GM12878 (cell line): ENCODE measurements at regions not wholly inside any gene's neighbourhood (a gene's known extent, or its start where the extent isn't known, plus 50 kb on each side); places are given as distances from the start of the nearest gene placed in this dataset.

ENCODE experiments used
- ATAC-seq: fragments of 200-7000 bp; cut with Tn5 transposase; 3 replicates; pipeline ENCODE4 v1.9.1; 2020; ENCODE audit warnings: mild to moderate bottlenecking, moderate library complexity
- BruUV-seq: library from RNA; stranded (reverse); fragments of 400-500 nt; replicated peaks from 2 replicates; lab custom pipeline; 2021; lab: Mats Ljungman, UMichigan
- CTCF ChIA-PET: fragments of 300-600 bp; sonication (Branson Sonifier 250); formaldehyde crosslinking; extraction: SDS; loops from one replicate; lab custom pipeline; 2021; ENCODE audit warnings: inconsistent platforms; lab: Yijun Ruan, JAX
- POLR2A ChIA-PET: fragments of 350-600 bp; formaldehyde crosslinking; extraction: SDS; loops from one replicate; lab custom pipeline; 2021; ENCODE audit warnings: inconsistent platforms; lab: Charles Lee
- RAD21 ChIA-PET: fragments of 300-600 bp; sonication (Branson Sonifier 250); formaldehyde crosslinking; loops from one replicate; lab custom pipeline; 2023; ENCODE audit warnings: antibody characterized with exemption; ENCODE audit not compliant: unreplicated experiment; lab: Charles Lee
- SMC1A ChIA-PET: fragments of 300-600 bp; sonication (Branson Sonifier 250); formaldehyde crosslinking; loops from one replicate; lab custom pipeline; 2023; ENCODE audit not compliant: unreplicated experiment, uncharacterized antibody; lab: Charles Lee
- DNase-seq: peaks from one replicate; pipeline ENCODE4 v3.0.0-alpha.2; 2011; ENCODE audit warnings: low read depth, low spot score
- FAIRE-seq: peaks from 3 replicates; lab custom pipeline; 2011; peaks lifted over from hg19 to GRCh38; lab: Jason Lieb, UNC
- H2AFZ ChIP-seq: 2 replicates; pipeline ENCODE4 v1.6.0; 2011; ENCODE audit warnings: low read depth, low read length, control low read depth; ENCODE audit not compliant: control insufficient read depth
- H3K27ac ChIP-seq: 2 replicates; pipeline ENCODE4 v1.5.1; 2011; ENCODE audit warnings: control low read depth; ENCODE audit not compliant: control insufficient read depth, insufficient read depth
- H3K27me3 ChIP-seq, 2 experiments: replicated peaks in 1 of 2; 2 replicates each; pipeline versions ENCODE4 v1.6.0 to v1.6.1; 2011; ENCODE audit warnings: low read length in 1 of 2; ENCODE audit not compliant: control insufficient read depth in 2 of 2, insufficient read depth in 2 of 2
- H3K36me3 ChIP-seq, 2 experiments: 2 replicates each; pipeline ENCODE4 v1.5.1; 2011; ENCODE audit warnings: low read length in 1 of 2; ENCODE audit not compliant: control insufficient read depth in 2 of 2, insufficient read depth in 2 of 2
- H3K4me1 ChIP-seq: 2 replicates; pipeline ENCODE4 v1.6.1; 2011; ENCODE audit warnings: mild to moderate bottlenecking, low read length, moderate library complexity, mixed read lengths; ENCODE audit not compliant: control insufficient read depth, insufficient read depth
- H3K4me2 ChIP-seq: 2 replicates; pipeline ENCODE4 v1.6.0; 2011; ENCODE audit warnings: control low read depth; ENCODE audit not compliant: control insufficient read depth, insufficient read depth
- H3K4me3 ChIP-seq: fragments of 200-600 bp; sonication (generic); 2 replicates; pipeline ENCODE4 v1.5.1; 2016
- H3K79me2 ChIP-seq: 2 replicates; pipeline ENCODE4 v1.6.0; 2011; ENCODE audit warnings: low read length; ENCODE audit not compliant: control insufficient read depth, insufficient read depth
- H3K9ac ChIP-seq: 2 replicates; pipeline ENCODE4 v1.8.0; 2011; ENCODE audit warnings: low read length, control low read depth, mixed read lengths; ENCODE audit not compliant: control insufficient read depth, insufficient read depth
- H3K9me3 ChIP-seq: replicated peaks from 3 replicates; pipeline ENCODE4 v1.5.1; 2011; ENCODE audit warnings: mild to moderate bottlenecking, low read length; ENCODE audit not compliant: control insufficient read depth, insufficient read depth
- H4K20me1 ChIP-seq: 2 replicates; pipeline ENCODE4 v1.6.0; 2011; ENCODE audit not compliant: control insufficient read depth, insufficient read depth
- ATF7 ChIP-seq: fragments of 450-650 bp; IDR thresholded peaks from 2 replicates; pipeline ENCODE4 v1.6.1; 2016; ENCODE audit warnings: low read depth, mild to moderate bottlenecking
- CBX3 ChIP-seq: fragments of 200-600 bp; sonication (generic); IDR thresholded peaks from 2 replicates; pipeline ENCODE4 v1.6.1; 2016; ENCODE audit warnings: low read depth, borderline replicate concordance
- GABPA ChIP-seq: IDR thresholded peaks from 2 replicates; pipeline ENCODE4 v1.6.1; 2014; ENCODE audit warnings: antibody characterized with exemption, low read depth, mild to moderate bottlenecking, inconsistent platforms
- HDAC6 ChIP-seq: fragments of 200-600 bp; sonication (generic); IDR thresholded peaks from one replicate; pipeline ENCODE4 v1.8.0; 2017; ENCODE audit warnings: antibody characterized with exemption; ENCODE audit not compliant: unreplicated experiment
- NBN ChIP-seq: fragments of 450-650 bp; IDR thresholded peaks from 2 replicates; pipeline ENCODE4 v1.6.1; 2016
- TARDBP ChIP-seq: IDR thresholded peaks from 2 replicates; pipeline ENCODE4 v1.6.1; 2016; ENCODE audit warnings: borderline replicate concordance
- ZNF207 ChIP-seq: fragments of 450-650 bp; IDR thresholded peaks from 2 replicates; pipeline ENCODE4 v1.6.1; 2014; ENCODE audit warnings: antibody characterized with exemption, mild to moderate bottlenecking, borderline replicate concordance
- ZZZ3 ChIP-seq: IDR thresholded peaks from 2 replicates; pipeline ENCODE4 v1.6.1; 2011; ENCODE audit warnings: low read depth; ENCODE audit not compliant: control insufficient read depth, insufficient read length
- WGBS: methylation state at CpG from one replicate; pipeline ENCODE4 v1.1.6; 2016; ENCODE audit warnings: low lambda C conversion rate; ENCODE audit not compliant: insufficient replicate concordance, insufficient coverage; ENCODE audit errors: missing lambda C conversion rate; 5-methylcytosine and 5-hydroxymethylcytosine counted together
- in situ Hi-C: fragments of 300-500 bp; cut with MboI; formaldehyde crosslinking; loops from 9 replicates; pipeline ENCODE4 v1.14.3; 2018; ENCODE audit warnings: mixed read lengths
- intact Hi-C: fragments of 100-400 bp; cut with micrococcal nuclease; formaldehyde crosslinking; loops from one replicate; pipeline ENCODE4 v1.14.2; 2022; ENCODE audit not compliant: unreplicated experiment
- TF ChIP-seq, protein P1 (sequence below): fragments of 450-650 bp; IDR thresholded peaks from 2 replicates; pipeline ENCODE4 v1.6.1; 2017; ENCODE audit warnings: antibody characterized with exemption, mild to moderate bottlenecking, moderate library complexity

DNA sequence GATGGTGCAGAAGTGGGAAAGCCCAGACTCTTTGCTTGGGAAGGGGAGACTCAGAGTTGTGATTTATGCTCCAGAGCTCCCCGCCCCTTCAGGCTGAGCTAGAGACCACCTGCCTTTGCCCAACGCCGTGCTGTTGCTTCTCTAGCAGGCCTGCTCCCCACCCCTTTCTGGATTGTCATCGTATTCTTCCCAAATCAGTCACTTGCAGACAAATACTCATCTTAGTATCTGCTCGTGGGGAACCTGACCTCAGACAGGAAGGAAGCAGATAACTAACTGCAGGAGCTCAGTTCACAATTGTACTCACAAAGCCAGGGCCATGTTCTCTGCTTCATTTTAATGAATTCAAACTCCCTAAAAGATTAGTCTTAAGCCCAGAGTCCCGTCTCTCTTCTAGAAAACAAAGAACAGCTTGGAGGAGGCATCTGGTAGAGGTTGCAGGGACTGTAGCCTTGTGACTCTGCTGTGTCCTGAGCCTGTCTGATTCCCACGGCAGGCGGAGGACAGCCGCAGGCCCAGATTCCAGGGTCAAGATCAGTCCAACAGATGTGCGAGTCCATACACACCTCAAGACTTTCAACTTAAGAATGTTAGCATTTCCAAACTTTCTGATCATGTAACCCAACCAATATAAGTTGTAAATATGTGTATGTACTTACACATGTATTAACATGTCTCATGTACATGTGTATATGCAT, 57.2 kb upstream of the GGTLC1 start:
- Histone ChIP-seq H3K79me2 (no peaks in the 10 kb centered on the region), H3K9ac (no peak overlapping the region), H3K27ac (no peak overlapping the region), H2AFZ (no peak overlapping the region), H4K20me1 (no peaks in the 10 kb centered on the region), H3K4me1 (no peaks in the 10 kb centered on the region), H3K9me3 (no peaks in the 10 kb centered on the region), H3K4me3 (no peak overlapping the region), H3K36me3 (no peaks in the 10 kb centered on the region), H3K4me2 (no peak overlapping the region), H3K27me3 (no peaks in the 10 kb centered on the region; a peak in 1 of 4 replicates)
- ChIA-PET RAD21 (no interaction called here), POLR2A (no interaction called here), SMC1A (no interaction called here), CTCF (no interaction called here)
- TF ChIP-seq GABPA: no peak
- TF ChIP-seq HDAC6: no peak
- TF ChIP-seq, protein P1, sequence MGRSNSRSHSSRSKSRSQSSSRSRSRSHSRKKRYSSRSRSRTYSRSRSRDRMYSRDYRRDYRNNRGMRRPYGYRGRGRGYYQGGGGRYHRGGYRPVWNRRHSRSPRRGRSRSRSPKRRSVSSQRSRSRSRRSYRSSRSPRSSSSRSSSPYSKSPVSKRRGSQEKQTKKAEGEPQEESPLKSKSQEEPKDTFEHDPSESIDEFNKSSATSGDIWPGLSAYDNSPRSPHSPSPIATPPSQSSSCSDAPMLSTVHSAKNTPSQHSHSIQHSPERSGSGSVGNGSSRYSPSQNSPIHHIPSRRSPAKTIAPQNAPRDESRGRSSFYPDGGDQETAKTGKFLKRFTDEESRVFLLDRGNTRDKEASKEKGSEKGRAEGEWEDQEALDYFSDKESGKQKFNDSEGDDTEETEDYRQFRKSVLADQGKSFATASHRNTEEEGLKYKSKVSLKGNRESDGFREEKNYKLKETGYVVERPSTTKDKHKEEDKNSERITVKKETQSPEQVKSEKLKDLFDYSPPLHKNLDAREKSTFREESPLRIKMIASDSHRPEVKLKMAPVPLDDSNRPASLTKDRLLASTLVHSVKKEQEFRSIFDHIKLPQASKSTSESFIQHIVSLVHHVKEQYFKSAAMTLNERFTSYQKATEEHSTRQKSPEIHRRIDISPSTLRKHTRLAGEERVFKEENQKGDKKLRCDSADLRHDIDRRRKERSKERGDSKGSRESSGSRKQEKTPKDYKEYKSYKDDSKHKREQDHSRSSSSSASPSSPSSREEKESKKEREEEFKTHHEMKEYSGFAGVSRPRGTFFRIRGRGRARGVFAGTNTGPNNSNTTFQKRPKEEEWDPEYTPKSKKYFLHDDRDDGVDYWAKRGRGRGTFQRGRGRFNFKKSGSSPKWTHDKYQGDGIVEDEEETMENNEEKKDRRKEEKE: no peak
- TF ChIP-seq ATF7: no peak
- TF ChIP-seq NBN: no peak
- no peak for TF ChIP-seq CBX3
- no peak for TF ChIP-seq TARDBP
- no peak for TF ChIP-seq ZNF207
- TF ChIP-seq ZZZ3: no peak
- in situ Hi-C loops (loop anchor here (5.0 kb wide), 1 partner anchor 48 kb away; no protein-coding TSS in a partner anchor), intact Hi-C loops (no loop called here)
- no peak for DNase-seq
- no TSS peak for BruUV-seq
- no peak for ATAC-seq
- 33% methylated on average over 10 of the region's 10 CpGs for WGBS
- FAIRE-seq: no peak
